C4-2B (cell line): ENCODE measurements at regions not wholly inside any gene's neighbourhood (a gene's known extent, or its start where the extent isn't known, plus 50 kb on each side); places are given as distances from the start of the nearest gene placed in this dataset.

ENCODE experiments used
- ZFX ChIP-seq: fragments of 450-650 bp; IDR thresholded peaks from 2 replicates; pipeline ENCODE4 v1.6.1; 2017
- TF ChIP-seq, protein P1 (sequence below): fragments of 450-650 bp; conservative IDR thresholded peaks from 2 replicates; pipeline ENCODE4 v1.5.1; 2017; ENCODE audit warnings: mild to moderate bottlenecking

GRCh38 chrX:129247642-129248041 is 275.6 kb downstream of the SMARCA1 start:
- TF ChIP-seq, protein P1, sequence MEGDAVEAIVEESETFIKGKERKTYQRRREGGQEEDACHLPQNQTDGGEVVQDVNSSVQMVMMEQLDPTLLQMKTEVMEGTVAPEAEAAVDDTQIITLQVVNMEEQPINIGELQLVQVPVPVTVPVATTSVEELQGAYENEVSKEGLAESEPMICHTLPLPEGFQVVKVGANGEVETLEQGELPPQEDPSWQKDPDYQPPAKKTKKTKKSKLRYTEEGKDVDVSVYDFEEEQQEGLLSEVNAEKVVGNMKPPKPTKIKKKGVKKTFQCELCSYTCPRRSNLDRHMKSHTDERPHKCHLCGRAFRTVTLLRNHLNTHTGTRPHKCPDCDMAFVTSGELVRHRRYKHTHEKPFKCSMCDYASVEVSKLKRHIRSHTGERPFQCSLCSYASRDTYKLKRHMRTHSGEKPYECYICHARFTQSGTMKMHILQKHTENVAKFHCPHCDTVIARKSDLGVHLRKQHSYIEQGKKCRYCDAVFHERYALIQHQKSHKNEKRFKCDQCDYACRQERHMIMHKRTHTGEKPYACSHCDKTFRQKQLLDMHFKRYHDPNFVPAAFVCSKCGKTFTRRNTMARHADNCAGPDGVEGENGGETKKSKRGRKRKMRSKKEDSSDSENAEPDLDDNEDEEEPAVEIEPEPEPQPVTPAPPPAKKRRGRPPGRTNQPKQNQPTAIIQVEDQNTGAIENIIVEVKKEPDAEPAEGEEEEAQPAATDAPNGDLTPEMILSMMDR, result no peak
- no peak for TF ChIP-seq ZFX
